Stimulated activated naive B cell treated with anti-CD40 and anti-IgM and Interleukin-4, amounts not matched to agents 10 μg/mL and 1 μg/mL and 100 μg/mL, for 72 hours (primary cell): ENCODE measurements at regions not wholly inside any gene's neighbourhood (a gene's known extent, or its start where the extent isn't known, plus 50 kb on each side); places are given as distances from the start of the nearest gene placed in this dataset.

Source experiments
- ATAC-seq, 2 donors: fragments of 150-1000 bp; cut with Tn5 transposase; replicated peaks; 2 replicates each; pipeline ENCODE4 v1.10.0; 2021; ENCODE audit warnings: moderate library complexity in 1 of 2
- DNase-seq: peaks from one replicate; pipeline ENCODE4 v3.0.0; 2021
- H3K27ac Mint-ChIP-seq: one replicate; pipeline ENCODE4 v1.8.0; 2022; ENCODE audit warnings: mild to moderate bottlenecking, mixed read lengths
- H3K27me3 Mint-ChIP-seq, 2 donors: one replicate each; pipeline ENCODE4 v1.8.0; 2022; ENCODE audit warnings: mixed read lengths in 2 of 2
- H3K36me3 Mint-ChIP-seq, 2 donors: one replicate each; pipeline ENCODE4 v1.8.0; 2022; ENCODE audit warnings: mixed read lengths in 2 of 2, mild to moderate bottlenecking in 1 of 2
- H3K4me1 Mint-ChIP-seq, 2 donors: one replicate each; pipeline ENCODE4 v1.8.0; 2022; ENCODE audit warnings: mixed read lengths in 2 of 2, mild to moderate bottlenecking in 1 of 2
- H3K4me3 Mint-ChIP-seq, 2 donors: one replicate each; pipeline ENCODE4 v1.8.0; 2022; ENCODE audit warnings: mild to moderate bottlenecking in 2 of 2, mixed read lengths in 2 of 2, moderate library complexity in 1 of 2
- H3K9me3 Mint-ChIP-seq, 2 donors: one replicate each; pipeline ENCODE4 v1.8.0; 2022; ENCODE audit warnings: mixed read lengths in 2 of 2, mild to moderate bottlenecking in 1 of 2

DNA sequence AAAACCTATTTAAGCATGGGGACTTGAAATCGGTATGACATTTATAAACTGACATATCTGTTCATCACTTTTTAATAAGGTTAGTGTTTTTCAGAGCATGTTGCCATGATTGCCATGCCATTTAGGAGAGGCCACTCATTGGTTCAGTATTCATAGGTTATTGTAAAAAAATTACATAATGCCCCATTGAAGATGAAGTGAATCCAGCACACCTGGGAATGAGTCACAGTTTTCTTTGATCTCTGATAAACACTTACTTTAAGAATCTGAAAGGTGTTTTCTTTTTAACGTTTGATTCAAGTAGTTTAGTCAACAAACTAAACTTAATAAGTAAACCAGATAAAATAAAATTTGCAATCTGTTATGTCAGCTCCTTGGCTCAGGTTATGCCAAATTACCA lies 278.3 kb downstream of the ARL4A start:
- H3K27me3 Mint-ChIP-seq = peaks cover 0 to 6% of the 10 kb centered on the region in 2 donors
- no peak overlapping the region for H3K4me3 Mint-ChIP-seq
- no peak for DNase-seq
- H3K4me1 Mint-ChIP-seq = no peaks in the 10 kb centered on the region
- H3K27ac Mint-ChIP-seq = no peak overlapping the region
- no peaks in the 10 kb centered on the region for H3K9me3 Mint-ChIP-seq
- H3K36me3 Mint-ChIP-seq = no peaks in the 10 kb centered on the region
- no peak for ATAC-seq

- H3K4me1 Mint-ChIP-seq = no peaks in the 10 kb centered on the region
- H3K4me3 Mint-ChIP-seq = no peak overlapping the region
- DNase-seq (no peak), ATAC-seq (no peak)
- H3K9me3 Mint-ChIP-seq = no peaks in the 10 kb centered on the region
- peaks cover 0 to 6% of the 10 kb centered on the region in 2 donors for H3K27me3 Mint-ChIP-seq
- no peak overlapping the region for H3K27ac Mint-ChIP-seq
- H3K36me3 Mint-ChIP-seq = no peaks in the 10 kb centered on the region
Observed at GRCh38 chr7:12967322-12967721, 279.9 kb downstream of the ARL4A start.

GRCh38 chr7:12968836-12969422 lies 281.5 kb downstream of the ARL4A start:
- no peaks in the 10 kb centered on the region for H3K9me3 Mint-ChIP-seq
- no peaks in the 10 kb centered on the region for H3K36me3 Mint-ChIP-seq
- ATAC-seq (no peak), DNase-seq (no peak)
- no peak overlapping the region for H3K4me3 Mint-ChIP-seq
- no peaks in the 10 kb centered on the region for H3K27me3 Mint-ChIP-seq
- no peaks in the 10 kb centered on the region for H3K4me1 Mint-ChIP-seq
- H3K27ac Mint-ChIP-seq = no peak overlapping the region

- Mint-ChIP-seq H3K27me3 (no peaks in the 10 kb centered on the region), H3K36me3 (no peaks in the 10 kb centered on the region), H3K27ac (no peak overlapping the region), H3K9me3 (peaks cover 0 to 1% of the 10 kb centered on the region in 2 donors), H3K4me1 (no peaks in the 10 kb centered on the region), H3K4me3 (no peak overlapping the region)
- DNase-seq (no peak), ATAC-seq (no peak)
Observed at GRCh38 chr7:12970626-12971025, 283.2 kb downstream of the ARL4A start.

DNA sequence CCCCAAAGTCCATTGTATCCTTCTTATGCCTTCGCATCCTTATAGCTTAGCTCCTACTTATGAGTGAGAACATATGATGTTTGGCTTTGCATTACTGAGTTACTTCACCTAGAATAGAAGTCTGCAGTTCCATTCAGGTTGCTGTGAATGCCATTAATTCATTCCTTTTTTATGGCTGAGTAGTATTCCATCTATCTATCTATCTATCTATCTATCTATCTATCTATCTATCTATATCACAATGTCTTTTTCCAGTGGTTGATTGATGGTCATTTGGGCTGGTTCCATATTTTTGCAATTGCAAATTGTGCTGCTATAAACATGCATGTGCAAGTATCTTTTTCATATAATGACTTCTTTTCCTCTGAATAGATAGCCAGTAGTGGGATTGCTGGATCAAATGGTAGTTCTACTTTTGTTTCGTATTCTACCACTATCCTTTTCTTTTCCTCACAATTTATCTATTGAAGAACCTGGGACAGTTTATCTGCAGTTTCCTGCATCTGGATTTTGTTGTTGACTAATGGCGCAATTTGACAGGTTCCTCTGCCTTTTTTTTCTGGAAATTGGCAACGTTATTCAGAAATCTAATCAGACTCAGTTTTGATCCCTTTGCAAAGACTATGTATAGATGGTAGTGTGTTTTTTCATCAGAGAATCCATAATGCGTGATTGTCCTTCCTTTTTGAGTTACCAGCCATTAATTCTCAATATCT lies 287.2 kb downstream of the ARL4A start:
- Mint-ChIP-seq H3K27me3 (peaks cover 3 to 5% of the 10 kb centered on the region in 2 donors), H3K9me3 (peaks cover 0 to 1% of the 10 kb centered on the region in 2 donors), H3K4me1 (no peaks in the 10 kb centered on the region), H3K27ac (no peak overlapping the region), H3K4me3 (no peak overlapping the region), H3K36me3 (no peaks in the 10 kb centered on the region)
- DNase-seq (no peak), ATAC-seq (no peak)

DNA sequence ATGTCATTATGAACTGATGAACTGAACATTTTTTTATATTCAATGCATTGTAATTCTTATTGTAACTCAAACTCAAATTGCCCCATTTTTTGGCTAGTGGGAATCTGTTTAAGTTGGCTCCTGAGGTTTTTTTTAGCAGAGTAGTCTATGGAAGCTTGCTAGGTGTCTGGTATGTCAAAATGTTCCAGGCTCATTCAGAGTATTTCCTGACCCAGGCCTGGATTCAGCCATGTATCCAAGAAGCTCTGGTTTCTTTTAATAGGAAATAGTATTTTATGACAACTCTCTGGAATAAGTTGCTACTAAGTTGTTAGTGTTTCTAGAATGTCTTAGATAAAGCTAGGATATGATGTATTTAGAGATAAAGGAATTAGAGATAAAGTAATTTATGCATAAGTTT lies 288.0 kb downstream of the ARL4A start:
- DNase-seq (no peak), ATAC-seq (no peak)
- H3K4me1 Mint-ChIP-seq = no peaks in the 10 kb centered on the region
- H3K36me3 Mint-ChIP-seq = no peaks in the 10 kb centered on the region
- no peak overlapping the region for H3K4me3 Mint-ChIP-seq
- H3K27me3 Mint-ChIP-seq = peaks cover 3 to 5% of the 10 kb centered on the region in 2 donors
- peaks cover 0 to 1% of the 10 kb centered on the region in 2 donors for H3K9me3 Mint-ChIP-seq
- H3K27ac Mint-ChIP-seq = no peak overlapping the region

- H3K9me3 Mint-ChIP-seq = peaks cover 0 to 1% of the 10 kb centered on the region in 2 donors
- H3K4me3 Mint-ChIP-seq = no peak overlapping the region
- DNase-seq (no peak), ATAC-seq (no peak)
- H3K27ac Mint-ChIP-seq = no peak overlapping the region
- peaks cover 0 to 2% of the 10 kb centered on the region in 2 donors for H3K4me1 Mint-ChIP-seq
- H3K27me3 Mint-ChIP-seq = peaks cover 5 to 7% of the 10 kb centered on the region in 2 donors
- H3K36me3 Mint-ChIP-seq = no peaks in the 10 kb centered on the region
Observed at GRCh38 chr7:12979181-12979580, 291.7 kb downstream of the ARL4A start.

- DNase-seq = no peak
- H3K27me3 Mint-ChIP-seq = peaks cover 4 to 5% of the 10 kb centered on the region in 2 donors
- no peak overlapping the region for H3K4me3 Mint-ChIP-seq
- ATAC-seq = no peak
- no peaks in the 10 kb centered on the region for H3K36me3 Mint-ChIP-seq
- no peak overlapping the region for H3K27ac Mint-ChIP-seq
- H3K9me3 Mint-ChIP-seq = no peaks in the 10 kb centered on the region
- H3K4me1 Mint-ChIP-seq = peaks cover 0 to 2% of the 10 kb centered on the region in 2 donors
Observed at GRCh38 chr7:12982178-12982577, 294.7 kb downstream of the ARL4A start.

DNA sequence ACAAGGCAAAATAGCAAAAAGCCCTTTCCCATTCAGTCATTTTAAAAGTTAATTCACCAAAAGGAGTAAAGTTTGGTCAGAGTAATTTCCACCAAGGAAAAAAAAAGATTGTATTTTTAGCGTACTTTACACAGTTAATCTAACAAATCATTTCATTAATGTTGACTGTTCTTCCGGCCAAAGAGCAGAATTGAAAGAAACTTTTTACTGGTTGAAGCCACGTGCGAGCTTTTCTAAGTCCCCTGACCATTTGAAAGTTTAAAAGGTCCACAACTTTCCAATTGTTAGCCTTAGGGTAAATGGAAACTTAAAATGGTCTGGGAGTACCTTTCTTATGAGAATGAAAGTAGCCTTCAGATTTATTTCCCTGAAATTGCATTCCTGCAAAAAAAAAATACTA lies 296.7 kb downstream of the ARL4A start:
- ATAC-seq = no peak
- peaks cover 4% of the 10 kb centered on the region in 2 donors for H3K27me3 Mint-ChIP-seq
- no peak overlapping the region for H3K4me3 Mint-ChIP-seq
- H3K27ac Mint-ChIP-seq = no peak overlapping the region
- H3K9me3 Mint-ChIP-seq = no peaks in the 10 kb centered on the region
- no peak for DNase-seq
- H3K4me1 Mint-ChIP-seq = peaks cover 0 to 2% of the 10 kb centered on the region in 2 donors
- H3K36me3 Mint-ChIP-seq = no peaks in the 10 kb centered on the region

- DNase-seq (no peak), ATAC-seq (no peak)
- H3K9me3 Mint-ChIP-seq = no peaks in the 10 kb centered on the region
- H3K27me3 Mint-ChIP-seq = peaks cover 0 to 4% of the 10 kb centered on the region in 2 donors
- H3K4me1 Mint-ChIP-seq = peaks cover 0 to 2% of the 10 kb centered on the region in 2 donors
- no peak overlapping the region for H3K27ac Mint-ChIP-seq
- H3K36me3 Mint-ChIP-seq = no peaks in the 10 kb centered on the region
- H3K4me3 Mint-ChIP-seq = no peak overlapping the region
Observed at GRCh38 chr7:12985228-12985627, 297.8 kb downstream of the ARL4A start.

DNA sequence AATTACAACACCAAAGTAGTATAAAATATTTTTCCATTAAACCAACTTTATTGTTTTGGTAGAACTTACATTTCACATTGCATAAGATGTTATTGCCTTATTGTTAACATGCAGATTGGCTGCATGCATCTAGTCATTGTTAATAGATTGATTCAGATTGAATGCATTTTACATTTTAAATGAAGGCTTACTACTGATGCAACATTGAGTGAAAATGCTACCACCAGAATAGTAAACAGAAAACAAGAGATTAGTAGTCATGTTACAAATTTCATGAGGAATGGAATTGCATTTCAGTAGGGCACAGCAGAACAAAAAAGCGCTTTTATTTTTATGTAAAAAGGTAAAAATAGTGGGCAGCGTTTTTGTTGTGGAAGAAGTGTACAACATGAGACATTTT lies 298.3 kb downstream of the ARL4A start:
- peaks cover 0 to 4% of the 10 kb centered on the region in 2 donors for H3K27me3 Mint-ChIP-seq
- no peak overlapping the region for H3K4me3 Mint-ChIP-seq
- no peaks in the 10 kb centered on the region for H3K36me3 Mint-ChIP-seq
- H3K4me1 Mint-ChIP-seq = peaks cover 0 to 2% of the 10 kb centered on the region in 2 donors
- DNase-seq (no peak), ATAC-seq (no peak)
- H3K9me3 Mint-ChIP-seq = no peaks in the 10 kb centered on the region
- no peak overlapping the region for H3K27ac Mint-ChIP-seq

- no peak overlapping the region for H3K4me3 Mint-ChIP-seq
- DNase-seq = no peak
- H3K4me1 Mint-ChIP-seq = peaks cover 0 to 2% of the 10 kb centered on the region in 2 donors
- no peak overlapping the region for H3K27ac Mint-ChIP-seq
- peaks cover 0 to 4% of the 10 kb centered on the region in 2 donors for H3K27me3 Mint-ChIP-seq
- no peaks in the 10 kb centered on the region for H3K36me3 Mint-ChIP-seq
- no peaks in the 10 kb centered on the region for H3K9me3 Mint-ChIP-seq
- no peak for ATAC-seq
Observed at GRCh38 chr7:12987238-12987637, 299.8 kb downstream of the ARL4A start.

DNA sequence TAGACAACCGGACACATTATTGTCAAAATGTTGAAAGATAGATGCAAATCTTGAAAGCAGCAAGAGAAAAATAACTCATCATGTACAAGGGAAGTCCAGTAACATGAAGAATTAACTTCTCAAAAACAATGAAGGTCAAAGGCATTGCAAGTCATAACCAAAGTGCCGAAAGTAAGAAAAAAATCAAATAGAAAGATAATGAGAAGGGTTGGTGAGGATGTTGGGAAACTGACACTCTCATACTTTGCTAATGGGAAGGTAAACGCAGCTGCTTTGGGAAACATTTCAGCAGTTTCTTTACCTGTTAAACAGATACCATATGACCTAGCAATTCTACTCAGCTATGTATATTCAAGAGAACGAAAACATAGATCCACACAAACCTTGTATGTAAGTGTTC lies 303.0 kb downstream of the ARL4A start:
- Mint-ChIP-seq H3K27me3 (no peaks in the 10 kb centered on the region), H3K36me3 (no peaks in the 10 kb centered on the region), H3K27ac (no peak overlapping the region), H3K9me3 (no peaks in the 10 kb centered on the region), H3K4me1 (no peaks in the 10 kb centered on the region), H3K4me3 (no peak overlapping the region)
- DNase-seq (no peak), ATAC-seq (no peak)

GRCh38 chr7:12993025-12993424 lies 305.6 kb downstream of the ARL4A start:
- no peaks in the 10 kb centered on the region for H3K27me3 Mint-ChIP-seq
- no peaks in the 10 kb centered on the region for H3K36me3 Mint-ChIP-seq
- H3K4me1 Mint-ChIP-seq = no peaks in the 10 kb centered on the region
- H3K9me3 Mint-ChIP-seq = peaks cover 0 to 2% of the 10 kb centered on the region in 2 donors
- DNase-seq (no peak), ATAC-seq (no peak)
- no peak overlapping the region for H3K27ac Mint-ChIP-seq
- no peak overlapping the region for H3K4me3 Mint-ChIP-seq

DNA sequence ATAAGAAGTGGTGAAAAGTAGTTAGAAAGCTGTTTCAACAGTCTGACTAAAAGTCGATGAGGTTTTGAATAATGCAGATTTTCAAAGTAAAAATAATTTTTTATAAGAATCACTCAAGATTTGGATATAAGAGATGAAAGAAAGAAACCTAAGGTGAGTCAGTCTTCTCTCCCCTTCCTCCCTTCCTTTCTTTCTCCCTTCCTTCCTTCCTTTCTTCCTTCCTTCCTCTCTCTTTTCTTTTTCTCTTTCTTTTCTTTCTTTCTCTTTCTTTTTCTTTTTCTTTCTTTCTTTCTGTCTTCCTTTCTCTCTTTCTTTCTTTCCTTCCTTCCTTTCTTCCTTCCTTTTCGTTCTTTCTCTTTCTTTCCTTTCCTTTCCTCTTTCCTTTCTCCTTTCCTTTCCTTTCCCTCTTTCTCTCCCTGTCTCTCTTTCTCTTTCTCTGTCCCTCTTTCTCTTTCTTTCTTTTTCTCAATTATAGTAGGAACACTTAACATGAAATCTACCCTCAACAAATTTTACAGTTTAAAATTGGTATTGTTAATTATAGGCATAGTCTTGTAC lies 308.6 kb downstream of the ARL4A start:
- ATAC-seq (no peak), DNase-seq (no peak)
- H3K27ac Mint-ChIP-seq = no peak overlapping the region
- no peaks in the 10 kb centered on the region for H3K4me1 Mint-ChIP-seq
- H3K4me3 Mint-ChIP-seq = no peak overlapping the region
- H3K9me3 Mint-ChIP-seq = peaks cover 7 to 11% of the 10 kb centered on the region in 2 donors
- H3K36me3 Mint-ChIP-seq = no peaks in the 10 kb centered on the region
- no peaks in the 10 kb centered on the region for H3K27me3 Mint-ChIP-seq
